ENCODE measurements at regions not wholly inside any gene's neighbourhood (a gene's known extent, or its start where the extent isn't known, plus 50 kb on each side); places are given as distances from the start of the nearest gene placed in this dataset.
A peak's percentile ranks its signal among the peaks of the same experiment; 100 is the strongest.

DNA sequence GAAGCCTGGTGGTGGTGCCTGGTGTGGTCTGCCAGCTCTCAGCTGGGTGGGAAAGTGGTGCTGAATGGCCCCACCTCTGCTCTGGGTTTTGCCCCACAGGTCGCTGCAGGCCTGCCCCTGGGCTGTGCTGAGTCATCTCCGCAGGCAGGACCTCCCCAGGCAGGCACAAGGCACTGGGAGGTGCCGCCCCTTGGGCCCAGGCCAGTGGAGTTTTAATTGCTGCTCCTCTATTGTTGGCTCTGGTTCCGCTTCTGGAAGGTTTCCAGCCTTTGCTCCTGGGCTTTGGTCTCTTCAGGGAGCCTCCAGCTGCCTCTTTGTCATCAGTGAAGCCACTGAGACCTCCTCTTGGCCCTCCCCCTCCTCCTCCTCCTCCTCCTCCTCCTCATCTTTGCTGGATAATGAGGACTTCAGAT lies 180.3 kb upstream of the GRB10 start:
- no peak overlapping the region for H3K4me3 ChIP-seq
- POLR2A ChIA-PET: no interaction called here
- CTCF ChIA-PET: interaction anchor here (0.8 to 2.1 kb wide), 5 partner anchors 9 to 1186 kb away, joined by 3 to 7 read pairs (median 4); no protein-coding TSS in a partner anchor
- 4% methylated on average over 4 of the region's 4 CpGs for WGBS (ENCODE audit: missing lambda C conversion rate)
- H3K4me2 ChIP-seq: peak overlapping the region; percentile 69
- peaks cover 24% of the 10 kb centered on the region for H3K4me1 ChIP-seq
- DNase-seq (ENCODE audit: low read depth in 1 of 2, low spot score in 1 of 2) (peak; percentile 79 to 83), ATAC-seq (peak; percentile 97 to 98), FAIRE-seq (no peak)
- H3K9me3 ChIP-seq: no peaks in the 10 kb centered on the region
- H3K27ac ChIP-seq: peak overlapping the region; percentile 82 to 83
- peak; percentile 60 for TF ChIP-seq GATA3 (IDR thresholded peaks at IDR 0.05; ENCODE audit: borderline replicate concordance)
- TF ChIP-seq PHF8 (IDR thresholded peaks at IDR 0.05; ENCODE audit: borderline replicate concordance, low read depth): no peak
- no peak for TF ChIP-seq MYC (IDR thresholded peaks at IDR 0.05; ENCODE audit: borderline replicate concordance, low read length)
- no peak for TF ChIP-seq HOXB13 (CRISPR knock-in tag; IDR thresholded peaks at IDR 0.05; ENCODE audit: low read depth)
- TF ChIP-seq EP300 (IDR thresholded peaks at IDR 0.05): peak; percentile 26 to 64; a peak in 3 of 5 replicates
- peak; percentile 35 for TF ChIP-seq SMC3 (IDR thresholded peaks at IDR 0.05)
- TF ChIP-seq HOXA7 (CRISPR knock-in tag; IDR thresholded peaks at IDR 0.05): no peak
- no peak for TF ChIP-seq REST (IDR thresholded peaks at IDR 0.05)
- no peak for TF ChIP-seq RNF2 (IDR thresholded peaks at IDR 0.05; ENCODE audit: borderline replicate concordance, low read depth)
- TF ChIP-seq RAD21 (conservative IDR thresholded peaks at IDR 0.05 in 1 of 2, IDR thresholded peaks at IDR 0.05 in 1 of 2): peak in 1 of 2 experiments; percentile 44; a peak in 2 of 5 replicates
- no peak for TF ChIP-seq RARB (CRISPR knock-in tag; IDR thresholded peaks at IDR 0.05)
- no peak for TF ChIP-seq EHF (CRISPR knock-in tag; IDR thresholded peaks at IDR 0.05)
- peak; percentile 70 for TF ChIP-seq JUNB (IDR thresholded peaks at IDR 0.05)
- TF ChIP-seq NFE2L2 (conservative IDR thresholded peaks at IDR 0.05; ENCODE audit: low read length): 0 out of 2 replicates have a peak, but pooled peaks have one; percentile 17
- no peak for TF ChIP-seq CBX8 (IDR thresholded peaks at IDR 0.05)
- TF ChIP-seq CHD2 (IDR thresholded peaks at IDR 0.05; ENCODE audit: low read length, partially characterized antibody): no peak
- no peak for TF ChIP-seq HEYL (CRISPR knock-in tag; IDR thresholded peaks at IDR 0.05)
- TF ChIP-seq TP53 (CRISPR knock-in tag; IDR thresholded peaks at IDR 0.05): no peak
- no peak for TF ChIP-seq NPAS2 (CRISPR knock-in tag; IDR thresholded peaks at IDR 0.05; ENCODE audit: borderline replicate concordance)
- TF ChIP-seq KDM5A (IDR thresholded peaks at IDR 0.05): no peak
- TF ChIP-seq SREBF2 (IDR thresholded peaks at IDR 0.05): no peak
- no peak for TF ChIP-seq ESRRA (IDR thresholded peaks at IDR 0.05; ENCODE audit: borderline replicate concordance, low read length)
- no peak for TF ChIP-seq POLR2AphosphoS2 (conservative IDR thresholded peaks at IDR 0.05; ENCODE audit: low read length)
- no peak for TF ChIP-seq FOSB (CRISPR knock-in tag; IDR thresholded peaks at IDR 0.05)
- no peak for TF ChIP-seq CEBPB (IDR thresholded peaks at IDR 0.05)
- TF ChIP-seq MAX (IDR thresholded peaks at IDR 0.05): peak; percentile 57; the same call in 1 of the 2 replicates
- TF ChIP-seq MAFK (IDR thresholded peaks at IDR 0.05; ENCODE audit: partially characterized antibody): peak; percentile 89
- no peak for TF ChIP-seq MAZ (IDR thresholded peaks at IDR 0.05; ENCODE audit: borderline replicate concordance, low read depth, low read length)
- TF ChIP-seq, protein P1, sequence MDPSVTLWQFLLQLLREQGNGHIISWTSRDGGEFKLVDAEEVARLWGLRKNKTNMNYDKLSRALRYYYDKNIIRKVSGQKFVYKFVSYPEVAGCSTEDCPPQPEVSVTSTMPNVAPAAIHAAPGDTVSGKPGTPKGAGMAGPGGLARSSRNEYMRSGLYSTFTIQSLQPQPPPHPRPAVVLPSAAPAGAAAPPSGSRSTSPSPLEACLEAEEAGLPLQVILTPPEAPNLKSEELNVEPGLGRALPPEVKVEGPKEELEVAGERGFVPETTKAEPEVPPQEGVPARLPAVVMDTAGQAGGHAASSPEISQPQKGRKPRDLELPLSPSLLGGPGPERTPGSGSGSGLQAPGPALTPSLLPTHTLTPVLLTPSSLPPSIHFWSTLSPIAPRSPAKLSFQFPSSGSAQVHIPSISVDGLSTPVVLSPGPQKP (IDR thresholded peaks at IDR 0.05; ENCODE audit: low read depth, low read length): no peak
- TF ChIP-seq ZFP36 (IDR thresholded peaks at IDR 0.05; ENCODE audit: borderline replicate concordance, partially characterized antibody): no peak
- no peak for TF ChIP-seq CTCF (IDR thresholded peaks at IDR 0.05)
- no peak for TF ChIP-seq CHD4 (IDR thresholded peaks at IDR 0.05; ENCODE audit: borderline replicate concordance)
- no peak for TF ChIP-seq BHLHE40 (IDR thresholded peaks at IDR 0.05; ENCODE audit: low read depth, low read length)
- no peak for TF ChIP-seq POLR2A (IDR thresholded peaks at IDR 0.05; ENCODE audit: low read length)
- no peak for TF ChIP-seq FOXS1 (CRISPR knock-in tag; IDR thresholded peaks at IDR 0.05)
- TF ChIP-seq, protein P2, sequence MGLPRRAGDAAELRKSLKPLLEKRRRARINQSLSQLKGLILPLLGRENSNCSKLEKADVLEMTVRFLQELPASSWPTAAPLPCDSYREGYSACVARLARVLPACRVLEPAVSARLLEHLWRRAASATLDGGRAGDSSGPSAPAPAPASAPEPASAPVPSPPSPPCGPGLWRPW (IDR thresholded peaks at IDR 0.05): no peak
- TF ChIP-seq NR3C1 (IDR thresholded peaks at IDR 0.05): no peak

Data from A549 (cell line).